ENCODE measurements at regions not wholly inside any gene's neighbourhood (a gene's known extent, or its start where the extent isn't known, plus 50 kb on each side); places are given as distances from the start of the nearest gene placed in this dataset.
A peak's percentile ranks its signal among the peaks of the same experiment; 100 is the strongest.

DNA sequence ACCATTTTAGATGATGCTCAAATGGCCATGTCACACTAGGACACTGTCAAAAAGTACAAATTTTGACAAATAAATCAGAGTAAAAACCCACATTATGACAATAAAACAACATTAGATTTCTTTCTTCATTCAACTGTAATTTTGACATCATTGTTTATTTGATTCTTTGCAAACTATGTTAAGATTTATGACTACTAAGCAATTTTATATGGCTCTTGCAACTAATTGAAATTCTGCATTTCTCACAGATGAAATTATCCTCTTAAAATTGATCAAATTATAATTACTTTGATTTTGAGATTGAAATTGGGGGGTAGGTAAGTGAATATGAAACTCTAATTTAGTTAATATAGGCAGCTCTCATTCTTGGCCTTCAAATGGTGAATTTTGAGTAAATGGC, 59.8 kb downstream of the ATOH1 start:
- POLR2A ChIA-PET = no interaction called here
- TF ChIP-seq CTCF (IDR thresholded peaks at IDR 0.05; ENCODE audit: control extremely low read depth, extremely low read depth, low read depth, missing control alignments) = no peak
- CTCF ChIA-PET = interaction anchor here (1.7 to 1.9 kb wide), 2 partner anchors 10 to 14 kb away, joined by 4 read pairs; no protein-coding TSS in a partner anchor
- DNase-seq (ENCODE audit: extremely low spot score) = no peak

DNA sequence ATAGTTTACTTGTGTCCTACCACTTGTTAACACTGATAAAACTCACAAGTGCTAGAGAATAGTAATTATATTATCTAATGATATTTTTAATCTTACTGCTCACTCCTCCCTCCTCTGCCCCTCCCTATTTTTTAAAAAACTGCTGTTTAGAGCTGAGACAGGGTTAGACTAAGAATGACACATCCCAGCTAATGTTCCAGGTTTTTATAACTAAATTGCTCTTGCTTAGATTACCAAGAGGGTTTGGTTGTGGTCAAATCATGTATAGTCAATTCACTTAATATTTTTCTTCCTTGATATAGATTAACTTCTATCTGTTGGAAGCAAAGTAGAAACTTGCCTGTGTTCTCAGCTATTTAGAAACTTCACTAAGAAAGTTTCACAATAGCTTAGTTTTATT, 60.2 kb downstream of the ATOH1 start:
- TF ChIP-seq CTCF (IDR thresholded peaks at IDR 0.05; ENCODE audit: control extremely low read depth, extremely low read depth, low read depth, missing control alignments) = no peak
- CTCF ChIA-PET = interaction anchor here (1.7 to 1.9 kb wide), 2 partner anchors 10 to 14 kb away, joined by 4 read pairs; no protein-coding TSS in a partner anchor
- POLR2A ChIA-PET = no interaction called here
- no peak for DNase-seq (ENCODE audit: extremely low spot score)

DNA sequence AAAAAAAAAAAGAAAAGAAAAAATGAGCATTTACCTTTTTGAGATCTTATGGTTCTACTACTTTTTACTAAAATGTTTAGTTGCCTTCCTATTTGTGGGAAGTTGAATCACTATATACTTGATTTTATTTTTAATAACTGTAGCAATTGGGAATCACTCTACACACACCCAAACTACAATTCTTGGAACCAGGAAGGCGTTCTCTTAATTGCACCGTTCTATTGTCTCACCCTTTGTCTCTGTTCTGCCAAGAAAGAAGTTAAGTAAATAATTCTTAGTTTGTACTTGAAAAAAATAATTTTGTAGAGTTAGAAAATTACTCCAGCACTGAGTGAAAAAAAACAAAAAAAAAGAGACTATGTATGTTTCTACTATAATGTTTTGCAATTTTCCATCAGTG, 62.7 kb downstream of the ATOH1 start:
- CTCF ChIA-PET = interaction anchor here (0.7 kb wide), 1 partner anchor 34 kb away, joined by 3 read pairs; no protein-coding TSS in a partner anchor
- no peak for DNase-seq (ENCODE audit: extremely low spot score)

GRCh38 chr4:93894995-93895394, 66.4 kb downstream of the ATOH1 start:
- TF ChIP-seq CTCF (IDR thresholded peaks at IDR 0.05; ENCODE audit: control extremely low read depth, extremely low read depth, low read depth, missing control alignments) = no peak
- no peak for DNase-seq (ENCODE audit: extremely low spot score)
- ChIA-PET POLR2A (no interaction called here), CTCF (interaction anchor here (1.0 kb wide), 1 partner anchor 10 kb away, joined by 3 read pairs; no protein-coding TSS in a partner anchor)

More for the DNA sequence above, 62.7 kb downstream of the ATOH1 start:
- no peak for TF ChIP-seq CTCF (IDR thresholded peaks at IDR 0.05; ENCODE audit: control extremely low read depth, extremely low read depth, low read depth, missing control alignments)
- POLR2A ChIA-PET = no interaction called here

GRCh38 chr4:93896516-93896915, 68.0 kb downstream of the ATOH1 start:
- no peak for TF ChIP-seq CTCF (IDR thresholded peaks at IDR 0.05; ENCODE audit: control extremely low read depth, extremely low read depth, low read depth, missing control alignments)
- POLR2A ChIA-PET = no interaction called here
- CTCF ChIA-PET = no interaction called here
- no peak for DNase-seq (ENCODE audit: extremely low spot score)

DNA sequence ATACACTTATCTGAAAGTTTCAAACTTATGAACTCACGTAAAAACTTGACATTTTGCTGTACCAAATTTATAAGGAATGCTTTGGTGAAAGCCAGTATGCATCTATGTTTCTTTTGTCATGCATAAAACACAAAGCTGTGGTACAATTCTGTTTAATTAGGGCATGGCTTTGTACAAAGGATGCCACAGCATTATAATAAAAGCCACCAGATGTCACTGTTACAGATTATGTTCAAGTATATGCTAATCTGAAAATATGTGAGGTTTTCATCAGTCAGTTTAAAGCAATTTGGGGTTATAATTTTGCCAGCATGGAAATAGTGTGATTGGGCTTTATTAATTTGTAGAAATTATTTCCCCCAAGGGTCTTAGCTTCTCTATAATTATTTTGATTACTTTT, 69.0 kb downstream of the ATOH1 start:
- peak; percentile 32 for TF ChIP-seq CTCF (IDR thresholded peaks at IDR 0.05; ENCODE audit: control extremely low read depth, extremely low read depth, low read depth, missing control alignments)
- ChIA-PET POLR2A (no interaction called here), CTCF (interaction anchor here (1.0 to 1.5 kb wide), 3 partner anchors 8 to 38 kb away, joined by 3 to 4 read pairs (median 3); no protein-coding TSS in a partner anchor)
- no peak for DNase-seq (ENCODE audit: extremely low spot score)

Measured in GM10248 (cell line).